ENCODE measurements at regions not wholly inside any gene's neighbourhood (a gene's known extent, or its start where the extent isn't known, plus 50 kb on each side); places are given as distances from the start of the nearest gene placed in this dataset.

- H3K27me3 ChIP-seq = no peaks in the 10 kb centered on the region
- H3K27ac ChIP-seq = no peak overlapping the region
- H2AFZ ChIP-seq = no peak overlapping the region
- no peaks in the 10 kb centered on the region for H3K4me1 ChIP-seq (ENCODE audit: insufficient read depth)
- H3K4me2 ChIP-seq = no peak overlapping the region
- peaks cover 8% of the 10 kb centered on the region for H3K9me3 ChIP-seq (ENCODE audit: low read depth)
- 92% methylated on average over 1 of the region's 1 CpG for WGBS (ENCODE audit: low lambda C conversion rate, missing lambda C conversion rate)
- no peaks in the 10 kb centered on the region for H4K20me1 ChIP-seq (ENCODE audit: insufficient read depth, poor library complexity, severe bottlenecking)
- H3K79me2 ChIP-seq = no peaks in the 10 kb centered on the region
- DNase-seq (ENCODE audit: low spot score) = no peak
- H3K4me3 ChIP-seq = no peak overlapping the region
- TF ChIP-seq EZH2 (IDR thresholded peaks at IDR 0.05; ENCODE audit: borderline replicate concordance) (no peak), EZH2phosphoT487 (IDR thresholded peaks at IDR 0.05; ENCODE audit: low read depth, severe bottlenecking, unreplicated experiment) (no peak)
- TF ChIP-seq, protein P1, sequence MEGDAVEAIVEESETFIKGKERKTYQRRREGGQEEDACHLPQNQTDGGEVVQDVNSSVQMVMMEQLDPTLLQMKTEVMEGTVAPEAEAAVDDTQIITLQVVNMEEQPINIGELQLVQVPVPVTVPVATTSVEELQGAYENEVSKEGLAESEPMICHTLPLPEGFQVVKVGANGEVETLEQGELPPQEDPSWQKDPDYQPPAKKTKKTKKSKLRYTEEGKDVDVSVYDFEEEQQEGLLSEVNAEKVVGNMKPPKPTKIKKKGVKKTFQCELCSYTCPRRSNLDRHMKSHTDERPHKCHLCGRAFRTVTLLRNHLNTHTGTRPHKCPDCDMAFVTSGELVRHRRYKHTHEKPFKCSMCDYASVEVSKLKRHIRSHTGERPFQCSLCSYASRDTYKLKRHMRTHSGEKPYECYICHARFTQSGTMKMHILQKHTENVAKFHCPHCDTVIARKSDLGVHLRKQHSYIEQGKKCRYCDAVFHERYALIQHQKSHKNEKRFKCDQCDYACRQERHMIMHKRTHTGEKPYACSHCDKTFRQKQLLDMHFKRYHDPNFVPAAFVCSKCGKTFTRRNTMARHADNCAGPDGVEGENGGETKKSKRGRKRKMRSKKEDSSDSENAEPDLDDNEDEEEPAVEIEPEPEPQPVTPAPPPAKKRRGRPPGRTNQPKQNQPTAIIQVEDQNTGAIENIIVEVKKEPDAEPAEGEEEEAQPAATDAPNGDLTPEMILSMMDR (IDR thresholded peaks at IDR 0.05; ENCODE audit: poor library complexity) = no peak
- H3K9me2 ChIP-seq (replicated peaks; ENCODE audit: insufficient read depth) = no peaks in the 10 kb centered on the region
- no peaks in the 10 kb centered on the region for H3K36me3 ChIP-seq (replicated peaks; ENCODE audit: insufficient read depth, low read depth)
These were observed 149.0 kb upstream of the IGF1 start for GRCh38 chr12:102629262-102629888.

- no peak for DNase-seq (ENCODE audit: low spot score)
- WGBS (ENCODE audit: low lambda C conversion rate, missing lambda C conversion rate) = 90% methylated on average over 1 of the region's 1 CpG
- Histone ChIP-seq H3K4me2 (no peak overlapping the region), H3K9me2 (replicated peaks; ENCODE audit: insufficient read depth) (no peaks in the 10 kb centered on the region), H3K27ac (no peak overlapping the region), H2AFZ (no peak overlapping the region), H3K79me2 (no peaks in the 10 kb centered on the region), H3K4me1 (ENCODE audit: insufficient read depth) (no peaks in the 10 kb centered on the region), H3K9me3 (ENCODE audit: low read depth) (peaks cover 8% of the 10 kb centered on the region), H3K36me3 (replicated peaks; ENCODE audit: insufficient read depth, low read depth) (no peaks in the 10 kb centered on the region), H3K4me3 (no peak overlapping the region), H3K27me3 (no peaks in the 10 kb centered on the region), H4K20me1 (ENCODE audit: insufficient read depth, poor library complexity, severe bottlenecking) (no peaks in the 10 kb centered on the region)
- TF ChIP-seq EZH2 (IDR thresholded peaks at IDR 0.05; ENCODE audit: borderline replicate concordance) = no peak
- TF ChIP-seq EZH2phosphoT487 (IDR thresholded peaks at IDR 0.05; ENCODE audit: low read depth, severe bottlenecking, unreplicated experiment) = no peak
These were observed 145.5 kb upstream of the IGF1 start for GRCh38 chr12:102625819-102626218.

GRCh38 chr12:102622618-102623017, 142.3 kb upstream of the IGF1 start:
- TF ChIP-seq EZH2 (IDR thresholded peaks at IDR 0.05; ENCODE audit: borderline replicate concordance) (no peak), EZH2phosphoT487 (IDR thresholded peaks at IDR 0.05; ENCODE audit: low read depth, severe bottlenecking, unreplicated experiment) (no peak)
- TF ChIP-seq, protein P1 (IDR thresholded peaks at IDR 0.05; ENCODE audit: poor library complexity) = no peak
- 79% methylated on average over 2 of the region's 2 CpGs for WGBS (ENCODE audit: low lambda C conversion rate, missing lambda C conversion rate)
- DNase-seq (ENCODE audit: low spot score) = no peak

DNA sequence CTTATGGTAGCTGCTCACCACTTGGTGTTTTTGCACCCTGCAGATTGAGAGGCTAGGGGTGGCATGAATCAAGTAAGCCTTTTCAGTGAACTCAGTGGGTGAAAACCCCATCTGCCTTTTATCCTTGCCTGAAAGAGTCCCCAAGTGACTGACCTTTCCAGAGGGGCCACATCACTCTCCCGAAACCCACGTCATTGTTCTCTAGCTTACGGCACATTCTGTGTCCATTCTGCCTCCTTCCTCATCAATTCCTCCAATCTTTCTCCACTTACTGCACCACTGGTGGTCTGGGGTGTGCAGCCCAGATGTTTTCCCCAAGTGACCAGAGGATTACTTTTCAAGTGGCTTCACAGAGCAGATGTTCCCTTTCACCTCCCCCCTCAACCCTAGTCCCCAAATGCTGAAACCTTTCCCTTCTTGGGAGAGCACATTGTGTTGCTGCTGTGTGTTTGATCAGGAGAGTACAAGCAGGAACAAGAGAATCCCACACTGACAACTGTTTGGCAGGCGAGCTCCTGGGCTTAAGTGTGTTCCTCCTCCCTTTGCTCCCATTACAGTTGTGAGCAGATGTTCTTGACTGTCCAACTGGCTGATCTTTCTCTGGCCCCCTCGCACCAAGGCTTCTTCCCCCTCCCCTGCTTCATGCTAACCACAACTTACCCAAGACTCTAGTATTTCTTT, 138.0 kb upstream of the IGF1 start:
- Histone ChIP-seq H3K79me2 (no peaks in the 10 kb centered on the region), H3K9me3 (ENCODE audit: low read depth) (no peaks in the 10 kb centered on the region), H3K36me3 (replicated peaks; ENCODE audit: insufficient read depth, low read depth) (no peaks in the 10 kb centered on the region), H4K20me1 (ENCODE audit: insufficient read depth, poor library complexity, severe bottlenecking) (no peaks in the 10 kb centered on the region), H3K27me3 (no peaks in the 10 kb centered on the region), H3K27ac (no peak overlapping the region), H2AFZ (no peak overlapping the region), H3K4me1 (ENCODE audit: insufficient read depth) (no peaks in the 10 kb centered on the region), H3K9me2 (replicated peaks; ENCODE audit: insufficient read depth) (no peaks in the 10 kb centered on the region), H3K4me3 (no peak overlapping the region), H3K4me2 (no peak overlapping the region)
- WGBS (ENCODE audit: low lambda C conversion rate, missing lambda C conversion rate) = 74% methylated on average over 5 of the region's 5 CpGs
- no peak for DNase-seq (ENCODE audit: low spot score)
- TF ChIP-seq, protein P1 (IDR thresholded peaks at IDR 0.05; ENCODE audit: poor library complexity) = no peak
- TF ChIP-seq EZH2phosphoT487 (IDR thresholded peaks at IDR 0.05; ENCODE audit: low read depth, severe bottlenecking, unreplicated experiment) (no peak), EZH2 (IDR thresholded peaks at IDR 0.05; ENCODE audit: borderline replicate concordance) (no peak)

More at GRCh38 chr12:102622618-102623017, 142.3 kb upstream of the IGF1 start:
- Histone ChIP-seq H3K27ac (no peak overlapping the region), H3K9me2 (replicated peaks; ENCODE audit: insufficient read depth) (no peaks in the 10 kb centered on the region), H2AFZ (no peak overlapping the region), H3K4me1 (ENCODE audit: insufficient read depth) (no peaks in the 10 kb centered on the region), H3K4me3 (no peak overlapping the region), H4K20me1 (ENCODE audit: insufficient read depth, poor library complexity, severe bottlenecking) (no peaks in the 10 kb centered on the region), H3K4me2 (no peak overlapping the region), H3K36me3 (replicated peaks; ENCODE audit: insufficient read depth, low read depth) (no peaks in the 10 kb centered on the region), H3K9me3 (ENCODE audit: low read depth) (no peaks in the 10 kb centered on the region), H3K27me3 (no peaks in the 10 kb centered on the region), H3K79me2 (no peaks in the 10 kb centered on the region)

All from hepatocyte (in vitro differentiated cells).